HG03196 (cell line): ENCODE measurements at regions not wholly inside any gene's neighbourhood (a gene's known extent, or its start where the extent isn't known, plus 50 kb on each side); places are given as distances from the start of the nearest gene placed in this dataset.

ENCODE experiments used
- ATAC-seq: cut with Tn5 transposase; IDR thresholded peaks from one replicate; pipeline ENCODE4 v1.9.1; 2021; ENCODE audit not compliant: unreplicated experiment

GRCh38 chr12:24233519-24234246 is 284.2 kb upstream of the SOX5 start:
- no peak for ATAC-seq

GRCh38 chr12:24232531-24232930 is 283.1 kb upstream of the SOX5 start:
- no peak for ATAC-seq

GRCh38 chr12:24231298-24231697 is 281.8 kb upstream of the SOX5 start:
- peak; percentile 89 for ATAC-seq

DNA sequence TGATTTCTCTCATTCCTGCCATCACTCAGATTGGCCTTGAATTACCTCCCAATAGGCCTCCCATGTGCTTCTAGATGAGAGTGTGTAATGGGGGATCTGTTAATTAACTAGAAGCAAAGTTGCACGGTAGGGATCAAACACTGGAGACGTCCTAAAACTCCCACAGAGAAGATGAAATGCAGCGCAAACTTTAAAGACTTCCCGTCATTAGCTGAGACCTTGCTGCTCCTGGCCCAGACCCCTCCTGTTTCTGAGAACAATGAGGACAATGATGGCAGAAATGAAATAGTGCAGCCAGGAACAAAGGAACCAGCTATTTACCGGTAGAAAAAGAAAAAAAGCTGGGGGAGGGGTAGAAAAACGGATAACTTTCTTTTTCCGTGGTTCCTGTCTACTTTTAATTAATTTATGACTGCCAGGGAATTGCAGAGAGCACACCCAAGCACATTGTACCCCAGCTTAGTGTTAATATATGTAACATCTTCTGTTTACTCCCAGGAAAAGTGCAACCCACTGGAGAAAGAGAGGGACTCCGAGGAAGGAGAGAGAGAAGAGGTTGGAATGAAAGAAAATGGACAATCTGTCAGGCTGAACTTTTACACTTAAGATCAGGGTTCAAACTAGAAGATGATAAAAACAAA is 280.7 kb upstream of the SOX5 start:
- ATAC-seq = no peak

DNA sequence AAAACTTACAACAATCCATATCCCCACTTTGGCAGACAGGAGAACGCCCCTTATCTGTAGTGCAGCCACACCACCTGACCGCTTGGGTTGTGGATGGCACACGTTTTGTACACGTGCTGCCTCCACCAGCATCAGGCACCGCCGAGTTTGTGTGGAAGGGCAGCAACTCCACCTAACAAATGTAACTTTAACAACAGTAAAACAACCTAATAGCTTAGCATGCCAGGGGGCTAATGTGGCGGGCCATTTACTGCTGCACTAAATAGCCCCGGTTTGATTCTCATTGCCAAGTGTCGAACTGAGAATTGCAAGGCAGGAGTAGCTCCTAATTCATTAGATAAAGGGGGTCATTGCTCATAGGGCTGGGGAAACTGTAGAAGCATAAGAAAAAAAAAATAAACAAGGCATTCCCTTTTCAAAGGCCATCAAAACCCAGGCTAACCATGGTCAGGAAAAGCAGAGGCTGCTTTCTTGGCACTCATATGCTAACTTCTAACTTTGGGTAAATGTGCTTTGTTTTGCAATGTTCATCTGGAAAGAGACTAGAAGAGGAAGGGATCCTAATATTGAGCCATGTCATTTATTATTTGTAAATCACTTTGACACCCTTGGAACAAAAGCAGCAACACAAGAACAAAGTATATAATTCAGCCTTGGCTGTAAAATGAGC is 279.7 kb upstream of the SOX5 start:
- ATAC-seq = no peak

DNA sequence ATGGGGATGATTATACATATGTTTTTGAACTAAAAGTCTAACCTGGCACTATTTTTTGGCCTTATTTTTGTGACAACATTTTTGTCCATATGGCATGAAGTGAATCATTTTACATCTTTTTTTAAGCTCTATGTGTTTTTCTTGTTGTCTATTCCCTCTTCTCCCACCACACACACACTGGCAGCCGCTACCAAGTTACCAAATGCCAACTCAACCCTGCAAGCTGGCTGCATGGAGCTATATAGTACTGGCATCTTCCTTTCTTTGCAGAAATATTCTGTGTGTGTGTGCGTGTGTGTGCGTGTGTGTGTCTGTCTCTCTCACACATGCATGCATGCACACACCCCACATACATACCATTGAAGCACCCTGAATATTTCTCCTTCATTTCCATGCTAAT is 278.9 kb upstream of the SOX5 start:
- no peak for ATAC-seq

DNA sequence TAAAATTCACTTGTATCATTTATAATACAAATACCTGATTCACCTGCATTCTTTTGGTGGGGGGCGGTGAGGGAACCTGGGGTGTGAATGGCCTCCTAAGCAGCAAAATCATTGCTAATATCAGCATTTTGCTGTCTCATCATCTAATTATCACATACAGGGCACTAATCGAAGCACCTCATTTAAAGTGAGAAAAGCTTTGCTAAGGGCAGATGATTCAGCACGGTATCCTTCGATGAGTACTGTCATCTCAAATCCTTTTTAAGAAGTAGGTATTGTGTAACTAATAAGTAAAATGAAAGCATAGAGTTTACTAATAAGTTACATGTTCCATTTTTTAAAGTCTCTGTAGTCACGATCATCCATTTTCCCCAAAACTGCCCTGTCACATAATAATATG is 278.1 kb upstream of the SOX5 start:
- no peak for ATAC-seq

DNA sequence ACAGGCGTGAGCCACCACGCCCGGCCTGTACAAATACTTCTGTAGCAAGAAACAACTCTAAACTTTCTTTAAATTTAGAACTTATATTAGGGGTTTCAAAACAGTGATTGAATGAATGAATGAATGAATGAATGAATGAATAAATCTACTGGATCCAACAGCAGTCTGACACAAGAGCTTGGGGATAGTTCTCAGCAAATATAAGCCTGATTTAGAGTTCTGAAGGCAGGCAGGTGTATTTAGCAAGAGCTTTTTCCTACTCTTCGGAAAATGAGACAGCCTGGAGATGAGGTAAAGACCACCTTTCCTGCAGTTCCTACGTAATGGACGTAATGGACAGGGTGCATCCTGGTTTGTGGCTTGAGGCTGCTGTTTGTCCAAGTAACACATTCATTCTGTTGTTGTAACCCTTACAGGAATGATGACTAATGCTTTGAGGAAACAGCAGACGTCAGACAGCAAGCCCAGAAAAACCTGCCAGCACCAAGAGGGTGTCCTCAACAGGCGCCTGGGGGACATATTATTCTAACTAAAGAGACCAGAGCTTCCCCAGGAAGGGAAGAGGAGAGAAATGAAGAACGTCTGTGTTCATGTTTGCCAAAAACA is 277.4 kb upstream of the SOX5 start:
- ATAC-seq = no peak

GRCh38 chr12:24224401-24224800 is 274.9 kb upstream of the SOX5 start:
- ATAC-seq = no peak

GRCh38 chr12:24223926-24224325 is 274.5 kb upstream of the SOX5 start:
- no peak for ATAC-seq

DNA sequence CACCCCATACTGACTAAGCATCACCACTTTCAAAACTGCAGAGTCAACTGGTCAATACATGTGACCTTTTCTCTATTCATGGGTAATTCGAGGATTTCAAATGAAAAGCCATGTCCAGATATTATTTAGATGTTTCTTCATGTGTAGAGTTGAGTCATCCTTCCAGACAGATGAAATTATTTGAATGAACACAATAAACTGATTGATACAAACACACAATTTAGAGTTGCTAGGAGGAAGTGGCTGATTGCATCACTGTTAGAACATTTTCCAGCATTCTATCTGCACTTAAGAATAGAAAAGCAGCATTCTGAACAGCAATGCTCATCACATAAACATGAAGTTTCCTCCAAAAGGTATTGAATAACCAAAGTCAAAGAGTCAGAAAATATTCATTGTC is 273.5 kb upstream of the SOX5 start:
- no peak for ATAC-seq

DNA sequence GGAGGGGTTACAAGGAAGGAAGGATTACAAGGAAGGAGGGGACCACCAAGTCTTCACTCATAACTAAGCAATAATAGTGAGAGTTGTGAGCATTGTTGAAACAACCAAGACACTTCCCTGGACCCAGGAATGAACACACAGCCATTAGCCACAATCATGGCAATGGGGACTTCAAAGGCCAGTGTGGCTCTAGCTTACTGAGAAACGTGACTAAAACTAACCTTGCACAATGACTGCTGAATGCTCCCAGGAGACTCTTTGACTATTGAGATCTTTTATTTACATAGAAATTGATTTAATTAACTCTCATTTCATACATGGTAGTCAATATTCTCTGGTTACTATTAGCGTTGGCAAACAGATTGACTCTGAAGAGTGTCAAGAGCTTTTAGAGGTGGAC is 263.0 kb upstream of the SOX5 start:
- ATAC-seq = no peak

DNA sequence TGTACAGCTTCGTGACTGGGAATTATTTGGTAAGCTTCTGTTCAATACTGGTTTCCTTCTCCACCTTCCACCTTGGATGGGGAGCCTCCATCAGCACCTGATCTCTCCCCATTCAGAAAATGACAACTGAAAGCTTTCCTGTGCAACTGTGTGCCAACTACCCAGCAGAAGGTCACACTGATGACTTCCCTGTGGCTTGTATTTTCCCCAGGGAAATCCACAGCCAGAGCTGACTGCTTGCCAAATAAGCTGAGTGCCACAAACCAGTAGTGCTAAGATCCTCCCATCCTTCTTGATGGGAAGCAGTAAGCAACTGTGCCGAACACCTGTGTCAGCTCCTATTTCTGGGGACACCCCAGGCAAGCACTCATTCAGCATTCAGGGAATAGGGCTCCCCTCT is 257.2 kb upstream of the SOX5 start:
- no peak for ATAC-seq

- no peak for ATAC-seq
These were observed 251.9 kb upstream of the SOX5 start for GRCh38 chr12:24201258-24201970.

- ATAC-seq = no peak
These were observed 250.5 kb upstream of the SOX5 start for GRCh38 chr12:24200010-24200409.

DNA sequence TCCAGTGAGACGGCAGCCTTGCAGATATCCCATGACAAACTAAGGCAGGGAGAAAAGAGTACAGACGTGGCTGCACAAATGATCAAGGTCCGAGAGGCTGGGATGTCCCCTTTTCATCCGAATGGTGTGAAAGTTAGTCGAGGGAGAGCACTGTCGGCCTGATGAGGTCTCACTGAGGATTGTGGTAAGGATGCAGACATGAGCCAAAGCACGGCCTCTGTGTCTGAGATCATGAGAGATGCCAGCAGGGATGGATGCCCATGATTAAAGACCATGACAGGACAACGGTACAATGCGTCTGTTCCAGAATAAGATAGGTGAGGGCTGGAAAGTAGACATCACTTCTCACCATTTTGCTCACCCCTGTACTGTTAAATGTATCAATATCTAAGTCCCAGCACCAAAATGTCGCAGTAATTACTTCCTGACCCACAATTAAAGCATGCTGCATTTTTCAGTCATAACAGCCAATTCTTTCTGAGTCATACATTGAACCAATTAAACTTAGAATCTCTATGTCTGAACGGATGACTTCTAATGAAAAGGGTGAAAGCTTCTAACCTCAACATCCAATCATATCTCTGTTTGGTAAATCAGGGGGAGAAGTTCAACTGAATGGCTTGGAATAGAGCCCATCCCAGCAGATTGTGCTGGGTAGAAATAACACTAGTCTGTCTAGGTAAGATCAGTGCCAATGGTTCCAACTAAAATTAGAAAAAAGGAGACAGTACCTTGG is 249.6 kb upstream of the SOX5 start:
- ATAC-seq = no peak

DNA sequence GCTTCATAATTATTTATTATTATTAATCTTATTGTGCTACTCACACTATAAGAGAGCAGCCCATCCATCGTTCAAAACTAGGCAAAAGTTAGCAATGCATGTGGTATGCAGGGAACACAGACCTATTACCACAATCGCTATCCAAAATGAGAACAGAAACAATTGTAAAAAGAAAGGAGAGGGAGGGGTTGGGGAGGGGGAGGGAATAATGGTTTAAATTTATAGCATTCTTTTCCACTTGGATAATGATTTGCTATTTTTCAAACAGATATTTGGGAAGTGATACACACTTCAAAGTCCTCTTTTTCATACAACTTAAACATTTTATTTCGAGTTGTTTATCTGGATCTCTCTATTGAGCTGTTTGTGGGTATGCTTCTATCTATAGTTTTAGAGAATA is 248.6 kb upstream of the SOX5 start:
- no peak for ATAC-seq

- no peak for ATAC-seq
These were observed 248.1 kb upstream of the SOX5 start for GRCh38 chr12:24197532-24197931.

- no peak for ATAC-seq
These were observed 245.6 kb upstream of the SOX5 start for GRCh38 chr12:24195063-24195462.

DNA sequence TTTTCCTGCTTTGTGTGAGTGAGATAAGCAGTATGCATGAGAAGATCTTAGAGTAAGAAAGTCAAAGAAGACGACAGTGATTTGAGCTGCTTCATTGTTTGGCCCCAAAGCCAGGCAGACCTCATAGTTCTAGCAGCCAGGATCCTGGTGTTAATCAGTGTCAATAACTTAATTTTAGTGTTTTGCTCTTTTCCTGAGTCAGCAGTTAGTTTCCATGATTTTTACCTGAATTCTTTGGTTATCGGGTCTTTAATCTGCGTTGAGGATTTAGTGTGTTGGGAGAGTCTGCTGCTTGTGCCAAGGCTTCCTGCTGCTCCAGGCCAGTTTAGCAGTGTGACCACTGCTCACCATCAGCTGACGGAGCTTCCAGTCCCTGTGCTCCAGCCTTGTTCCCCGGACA is 241.6 kb upstream of the SOX5 start:
- ATAC-seq = no peak

DNA sequence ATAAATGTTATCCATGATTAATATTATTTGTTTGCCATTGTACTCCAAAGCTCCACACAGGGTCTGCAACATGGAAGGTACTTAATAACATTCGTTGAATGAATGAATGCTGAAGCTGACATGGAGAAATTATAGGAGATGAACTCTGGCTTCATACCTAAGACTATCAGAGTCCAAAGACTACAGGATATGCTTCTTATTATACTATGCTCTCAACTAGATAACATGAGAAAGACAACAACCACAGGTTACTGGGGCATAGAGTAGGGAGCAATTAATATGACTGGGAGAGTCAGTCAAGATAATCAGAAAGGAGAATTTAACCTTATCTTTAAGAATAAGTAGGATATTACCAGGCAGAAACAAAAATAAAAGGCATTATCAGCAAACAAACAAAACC is 236.3 kb upstream of the SOX5 start:
- no peak for ATAC-seq
